HG03045 (cell line): ENCODE measurements at regions not wholly inside any gene's neighbourhood (a gene's known extent, or its start where the extent isn't known, plus 50 kb on each side); places are given as distances from the start of the nearest gene placed in this dataset.

Source experiments
- ATAC-seq: cut with Tn5 transposase; IDR thresholded peaks from one replicate; pipeline ENCODE4 v1.9.1; 2021; ENCODE audit warnings: mild to moderate bottlenecking, moderate library complexity; ENCODE audit not compliant: unreplicated experiment

DNA sequence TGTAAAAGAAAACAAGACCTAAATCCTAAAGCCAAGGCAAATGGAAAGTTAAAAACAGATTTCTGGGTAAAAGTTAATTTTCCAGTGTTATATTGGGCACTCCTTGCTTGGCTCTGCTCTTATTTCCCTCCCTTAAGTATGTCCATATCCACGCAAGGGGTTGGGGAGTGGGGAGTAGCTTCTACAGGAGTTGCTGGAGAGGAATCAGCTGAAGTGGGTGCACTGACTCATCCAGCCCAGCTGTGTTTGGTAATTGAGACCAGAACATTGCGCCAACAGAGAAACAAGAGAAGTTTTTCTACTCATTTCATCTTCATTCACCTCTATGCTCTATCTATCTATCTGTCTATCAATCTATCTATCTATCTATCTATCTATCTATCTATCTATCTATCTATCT lies 298.4 kb upstream of the PDGFD start:
- ATAC-seq, result no peak

DNA sequence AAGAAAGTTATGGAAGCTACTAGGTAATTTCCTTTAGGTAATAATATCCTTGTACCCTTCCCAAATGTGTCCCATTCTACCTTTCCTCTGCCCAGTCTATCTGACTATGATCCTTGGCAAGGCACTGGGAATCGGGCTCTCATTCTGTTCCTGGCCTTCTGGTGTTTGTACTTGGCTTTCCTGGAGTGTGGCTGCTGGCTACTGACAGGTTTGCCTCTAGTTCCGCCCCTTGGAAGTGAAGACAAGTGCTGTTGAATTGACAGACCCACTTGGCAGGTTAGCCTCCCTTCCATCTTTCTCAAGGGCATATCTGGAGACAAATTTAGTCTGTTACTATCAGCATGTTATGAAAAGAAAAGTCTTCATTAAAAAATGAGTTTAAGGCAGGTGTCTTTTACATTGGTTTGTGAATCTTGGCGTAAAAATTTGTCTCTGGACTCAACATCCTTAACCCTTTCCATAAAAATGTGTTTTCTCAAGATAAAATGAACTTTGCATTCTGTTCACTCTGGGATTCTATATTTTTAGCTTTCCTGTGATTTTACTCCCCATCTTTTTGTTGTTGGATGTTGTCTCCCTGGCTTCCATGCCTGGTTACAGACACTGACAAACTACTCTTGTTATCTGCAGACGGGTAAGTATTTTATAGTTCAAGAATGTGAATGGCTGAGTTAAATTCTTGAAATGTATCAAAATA lies 287.4 kb upstream of the PDGFD start:
- no peak for ATAC-seq

DNA sequence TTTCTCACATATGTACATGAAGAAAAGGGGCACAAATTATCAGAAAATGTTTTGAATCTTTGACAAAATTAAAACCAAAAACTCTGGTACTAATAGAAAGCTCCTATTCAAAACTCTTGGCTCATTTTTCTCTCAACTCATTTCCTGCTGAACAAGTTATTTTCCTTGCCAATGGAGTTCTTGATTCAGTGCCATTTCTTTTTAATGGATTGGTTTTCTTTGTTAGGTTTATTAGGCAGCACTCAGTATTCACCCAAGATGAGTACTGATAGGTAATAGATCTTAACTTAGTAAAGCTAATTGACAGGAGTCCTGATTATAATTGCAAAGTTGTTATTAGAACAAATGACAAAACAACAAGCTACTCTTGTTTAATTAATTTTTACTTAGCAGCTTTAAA lies 279.4 kb upstream of the PDGFD start:
- no peak for ATAC-seq

DNA sequence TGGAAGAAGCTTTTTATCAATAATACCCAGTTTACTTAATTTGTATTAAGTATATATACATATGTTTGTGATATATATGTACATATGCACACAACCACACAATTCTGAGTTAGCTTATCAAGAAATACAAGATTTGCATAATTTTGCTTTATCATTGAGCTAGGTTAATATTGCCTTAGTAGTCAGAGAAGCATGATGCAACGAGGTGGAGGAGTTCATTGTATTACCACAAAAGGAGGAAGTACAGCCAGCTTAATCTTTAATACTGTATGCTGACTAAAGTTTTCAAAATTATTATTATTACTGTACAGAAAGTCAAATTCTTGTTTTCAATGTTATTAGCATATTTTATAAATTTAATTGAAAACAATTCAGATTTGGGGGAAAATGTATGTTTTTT lies 278.4 kb upstream of the PDGFD start:
- ATAC-seq, result no peak

DNA sequence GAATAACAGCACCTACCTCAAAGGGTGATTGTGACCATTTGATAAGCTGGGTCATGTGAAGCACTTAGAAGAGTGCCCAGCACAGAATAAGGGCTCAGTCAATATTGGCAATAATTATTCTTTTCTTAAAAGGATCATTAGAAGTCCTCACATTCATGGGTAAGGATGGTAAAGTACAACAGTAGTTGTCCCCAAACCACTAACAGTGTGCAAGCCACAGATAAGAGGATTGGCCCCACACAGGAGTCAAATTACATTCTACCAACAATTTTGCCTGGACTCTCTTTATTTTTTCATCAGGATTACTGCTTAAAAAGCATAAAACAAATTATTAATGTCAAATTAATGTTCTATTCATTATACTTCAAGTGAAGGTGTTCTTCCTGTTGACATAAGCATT lies 271.5 kb upstream of the PDGFD start:
- ATAC-seq, result no peak

DNA sequence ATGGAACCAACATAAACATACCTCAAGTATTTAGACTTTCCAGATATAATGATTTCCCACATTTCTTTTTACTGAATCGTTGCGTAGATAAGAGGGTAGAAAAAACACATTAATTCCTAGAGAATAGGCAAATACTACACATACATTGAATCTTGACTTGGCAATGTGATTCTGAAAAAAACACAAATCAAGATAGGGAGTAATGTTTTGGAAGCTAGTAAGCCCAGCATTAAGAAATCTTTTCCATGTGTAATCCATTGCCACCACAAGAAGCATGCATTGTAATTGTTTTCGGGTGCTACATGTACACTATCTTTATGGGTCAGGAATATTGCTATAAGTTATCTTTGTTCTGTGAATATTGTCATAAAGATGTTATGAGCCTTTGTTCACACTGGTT lies 269.8 kb upstream of the PDGFD start:
- no peak for ATAC-seq

DNA sequence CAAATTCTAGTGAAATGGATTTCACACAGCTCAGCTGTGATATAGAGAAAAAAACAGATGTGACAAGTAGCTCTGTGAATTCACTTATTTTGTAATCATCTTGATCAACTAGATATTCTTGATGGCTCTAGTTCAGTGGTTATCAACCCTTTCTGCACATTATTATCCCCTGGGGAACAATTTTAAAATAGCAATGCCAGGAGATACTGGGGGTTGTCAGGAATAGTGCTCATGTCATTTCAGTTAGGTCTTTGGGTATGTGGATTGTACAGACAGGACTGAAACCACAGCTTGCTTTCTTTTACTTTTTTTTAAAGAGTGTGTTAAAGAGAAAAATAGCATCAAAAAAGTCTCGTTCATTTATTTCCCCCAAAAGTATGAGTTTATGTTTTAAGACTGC lies 269.0 kb upstream of the PDGFD start:
- ATAC-seq, result no peak

DNA sequence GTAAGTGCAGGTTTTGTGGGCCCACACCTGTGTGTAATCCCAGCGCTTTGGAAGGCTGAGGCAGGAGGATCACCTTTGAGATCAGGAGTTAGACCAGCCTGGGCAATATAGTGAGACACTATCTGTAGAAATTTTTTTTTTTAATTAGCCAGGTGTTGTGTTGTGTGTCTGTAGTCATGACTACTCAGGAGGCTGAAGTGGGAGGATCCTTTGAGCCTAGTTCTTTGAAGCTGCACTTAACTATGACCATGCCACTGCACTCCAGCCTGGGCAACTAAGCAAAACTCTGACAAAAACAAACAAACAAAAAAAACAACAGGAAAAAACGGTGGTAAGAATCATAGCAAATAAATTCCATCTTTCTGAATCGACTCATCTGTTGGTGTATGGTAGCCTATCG lies 268.6 kb upstream of the PDGFD start:
- ATAC-seq, result no peak

DNA sequence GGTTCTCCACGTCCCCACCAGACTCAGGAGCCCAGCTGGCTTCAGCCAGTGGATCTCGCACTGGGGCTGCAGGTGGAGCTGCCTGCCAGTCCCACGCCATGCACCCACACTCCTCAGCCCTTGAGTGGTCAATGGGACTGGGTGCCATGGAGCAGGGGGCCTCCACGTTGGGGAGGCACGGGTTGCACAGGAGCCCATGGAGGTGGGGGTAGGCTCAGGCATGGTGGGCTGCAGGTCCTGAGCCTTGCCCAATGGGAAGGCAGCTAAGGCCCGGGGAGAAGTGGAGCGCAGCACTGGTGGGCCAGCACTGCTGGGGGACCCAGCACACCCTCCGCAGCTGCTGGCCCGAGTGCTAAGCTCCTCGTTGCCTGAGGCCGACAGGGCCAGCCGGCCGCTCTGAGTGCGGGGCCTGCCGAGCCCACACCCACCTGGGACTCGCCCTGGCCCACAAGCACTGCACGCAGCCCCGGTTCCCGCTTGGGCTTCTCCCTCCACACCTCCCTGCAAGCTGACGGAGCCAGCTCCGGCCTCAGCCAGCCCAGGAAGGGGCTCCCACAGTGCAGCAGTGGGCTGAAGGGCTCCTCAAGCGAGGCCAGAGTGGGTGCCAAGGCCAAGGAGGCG lies 258.5 kb upstream of the PDGFD start:
- no peak for ATAC-seq

DNA sequence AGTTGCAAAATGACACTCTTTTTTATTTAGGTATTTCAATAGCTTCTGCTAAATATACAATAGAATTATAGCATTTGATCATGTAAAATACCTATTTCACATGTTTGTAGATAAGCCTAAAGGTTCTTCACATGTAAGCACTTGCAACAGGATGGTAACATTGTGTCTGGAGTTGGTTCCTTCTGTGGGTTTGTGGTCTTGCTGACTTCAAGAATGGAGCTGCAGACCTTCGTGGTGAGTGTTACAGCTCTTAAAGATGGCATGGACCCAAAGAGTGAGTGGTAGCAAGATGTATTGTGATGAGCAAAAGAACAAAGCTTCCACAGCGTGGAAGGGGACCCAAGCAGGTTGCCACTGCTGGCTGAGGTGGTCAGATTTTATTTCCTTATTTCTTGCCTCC lies 246.4 kb upstream of the PDGFD start:
- ATAC-seq, result no peak

DNA sequence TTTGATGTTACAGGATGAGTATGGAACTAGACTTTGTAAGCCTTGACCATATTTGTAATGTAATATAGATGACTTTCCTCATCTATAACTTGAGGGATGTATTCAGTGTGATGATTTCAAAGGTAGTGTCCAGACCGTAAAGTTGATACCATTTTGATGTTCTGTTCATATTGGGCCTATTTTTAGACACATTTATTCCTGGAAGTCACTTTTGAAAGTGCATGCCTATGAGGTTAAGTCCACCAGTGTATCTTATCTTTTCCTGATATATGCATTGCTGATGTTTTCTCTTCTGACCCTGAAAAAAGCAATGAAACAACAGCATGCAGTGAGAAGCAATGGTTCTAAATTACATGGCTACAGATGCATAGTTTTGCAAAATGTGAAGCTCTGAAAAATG lies 244.7 kb upstream of the PDGFD start:
- ATAC-seq, result no peak

DNA sequence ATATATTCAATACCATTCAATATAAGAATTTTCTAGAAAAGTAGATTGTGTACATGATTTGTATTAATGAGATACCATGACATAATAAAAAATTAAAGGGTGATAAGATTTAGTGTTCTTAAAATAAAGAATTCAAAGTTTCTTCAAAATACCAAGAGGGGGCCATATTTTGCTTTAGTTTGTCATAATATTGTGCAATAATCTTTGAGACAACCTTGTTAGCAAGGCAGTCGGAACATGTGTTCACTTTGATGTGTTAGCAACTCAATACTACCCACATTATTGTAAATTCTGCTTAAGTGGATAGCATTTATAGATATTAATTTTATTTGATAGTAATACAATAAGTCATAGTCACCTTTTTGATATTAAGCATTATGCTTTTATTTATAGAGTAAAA lies 241.3 kb upstream of the PDGFD start:
- no peak for ATAC-seq

DNA sequence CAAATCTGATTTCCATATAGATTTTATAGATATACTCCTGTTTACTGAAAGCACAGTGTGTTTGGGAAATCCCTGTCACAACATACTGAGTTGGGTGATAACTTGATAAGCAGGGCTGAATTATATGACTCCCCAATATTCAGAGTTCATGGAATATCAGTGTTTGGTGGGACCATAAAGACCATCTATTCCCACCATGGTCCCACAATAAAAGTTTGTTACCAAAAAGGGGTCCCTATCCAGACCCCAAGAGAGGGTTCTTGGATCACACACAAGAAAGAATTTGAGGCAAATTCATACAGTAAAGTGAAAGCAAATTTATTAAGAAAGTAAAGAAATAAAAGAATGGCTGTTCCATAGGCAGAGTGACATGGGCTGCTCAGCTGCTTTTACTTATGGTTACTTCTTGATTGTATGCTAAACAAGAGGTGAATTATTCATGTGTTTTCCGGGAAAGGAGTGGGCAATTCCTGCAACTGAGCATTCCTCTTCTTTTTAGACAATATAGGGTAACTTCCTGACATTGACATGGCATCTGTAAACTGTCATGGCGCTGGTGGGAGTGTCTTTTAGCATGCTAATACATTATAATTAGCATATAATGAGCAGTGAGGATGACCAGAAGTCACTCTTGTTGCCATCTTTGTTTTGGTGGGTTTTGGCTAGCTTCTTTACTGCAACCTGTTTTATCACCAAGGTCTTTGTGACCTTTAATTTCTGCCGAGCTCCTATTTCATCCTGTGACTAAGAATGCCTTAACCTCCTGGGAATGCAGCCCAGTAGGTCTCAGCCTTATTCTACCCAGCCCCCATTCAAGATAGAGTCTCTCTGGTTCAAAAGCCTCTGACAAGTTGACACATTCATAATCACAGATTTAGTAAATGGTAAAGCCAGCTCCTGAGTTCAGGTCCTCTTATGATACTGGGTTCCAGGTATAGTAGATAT lies 240.6 kb upstream of the PDGFD start:
- no peak for ATAC-seq

DNA sequence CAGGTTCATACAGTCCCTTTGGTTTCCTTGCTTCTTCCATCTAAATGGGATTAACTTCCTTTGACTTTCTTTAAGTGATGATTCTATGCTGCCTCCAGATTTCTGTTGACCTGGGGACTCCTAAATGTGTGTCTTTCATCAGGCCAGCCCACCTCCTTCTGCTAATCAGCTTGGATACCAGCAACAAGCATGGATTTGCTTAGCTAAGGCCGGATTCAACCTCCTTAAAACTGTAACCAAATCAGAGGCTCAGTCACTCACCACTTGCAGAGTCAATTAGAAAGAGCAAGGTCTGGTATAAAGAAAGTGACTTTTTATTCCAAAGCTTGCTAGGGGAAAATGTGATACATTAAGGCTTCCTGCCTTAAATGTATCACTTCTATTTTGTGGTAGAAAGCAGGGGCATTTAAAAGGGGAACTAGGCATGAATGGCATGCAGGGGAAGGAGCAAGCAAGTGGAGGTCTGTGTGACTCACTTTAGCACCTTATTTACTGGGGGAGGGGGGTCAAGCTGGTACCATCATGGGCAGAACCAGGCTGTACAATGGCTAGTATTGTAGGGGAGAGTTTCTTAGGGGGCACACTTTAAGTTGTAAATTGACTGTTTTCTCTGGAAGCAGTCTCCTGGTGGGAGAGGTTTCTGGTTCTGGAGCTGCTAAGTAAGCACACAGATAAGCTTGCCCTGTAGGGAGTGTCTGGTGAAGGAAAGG lies 239.0 kb upstream of the PDGFD start:
- ATAC-seq, result no peak

DNA sequence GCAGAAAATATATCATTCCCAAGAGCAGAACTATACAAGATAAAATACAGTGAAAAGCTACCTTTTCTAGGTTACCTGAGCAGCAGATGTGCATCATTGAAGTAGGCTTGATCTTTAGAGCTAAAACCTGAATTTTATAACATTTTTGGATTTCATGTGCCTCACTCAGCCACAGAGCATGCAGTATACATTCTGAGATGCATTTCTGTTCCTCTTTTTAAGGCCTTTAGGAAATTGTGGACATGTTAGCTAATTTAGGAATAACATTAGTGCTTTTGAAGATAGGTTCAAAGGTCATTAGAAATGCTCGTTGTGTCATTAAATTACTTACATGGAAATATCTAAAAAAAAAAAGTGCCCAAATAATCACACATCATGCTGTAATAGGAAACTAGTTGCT lies 230.6 kb upstream of the PDGFD start:
- no peak for ATAC-seq

DNA sequence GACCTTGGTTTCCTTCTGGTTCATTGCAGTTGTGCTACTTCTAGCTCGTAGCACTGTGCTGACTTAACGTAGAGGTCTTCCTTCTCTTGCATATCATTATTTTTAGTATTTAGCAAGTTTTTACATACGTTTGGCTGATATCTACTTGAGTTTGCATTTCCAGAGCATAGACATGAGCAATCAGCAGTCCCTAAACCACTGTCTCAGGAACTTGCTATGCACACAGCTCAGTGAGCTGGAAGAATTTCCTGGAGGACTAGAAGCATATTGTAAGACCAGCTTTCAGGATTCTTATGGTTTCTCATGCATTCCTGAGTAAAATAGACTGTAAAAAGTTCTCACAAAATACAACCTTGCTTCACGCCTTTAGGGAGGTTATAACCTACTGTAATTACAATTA lies 226.7 kb upstream of the PDGFD start:
- no peak for ATAC-seq

DNA sequence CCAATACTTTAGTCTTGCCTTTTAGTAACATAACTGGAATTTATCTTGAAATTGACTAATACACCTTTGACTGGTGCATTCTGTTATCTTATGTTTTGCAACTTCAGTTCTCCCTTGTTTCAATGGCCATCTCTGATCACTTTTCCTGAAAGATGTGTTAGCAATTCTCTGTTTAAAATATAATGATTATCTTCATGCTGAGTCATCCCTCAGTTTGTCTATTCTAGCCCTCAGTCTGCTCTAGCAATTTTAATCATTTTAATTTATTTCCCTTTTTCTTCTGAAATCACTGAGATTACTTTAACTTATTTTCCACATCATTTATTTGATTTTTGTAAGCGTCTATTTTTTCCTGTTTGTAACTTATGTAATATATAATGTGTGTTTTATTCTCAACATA lies 221.9 kb upstream of the PDGFD start:
- ATAC-seq, result no peak

DNA sequence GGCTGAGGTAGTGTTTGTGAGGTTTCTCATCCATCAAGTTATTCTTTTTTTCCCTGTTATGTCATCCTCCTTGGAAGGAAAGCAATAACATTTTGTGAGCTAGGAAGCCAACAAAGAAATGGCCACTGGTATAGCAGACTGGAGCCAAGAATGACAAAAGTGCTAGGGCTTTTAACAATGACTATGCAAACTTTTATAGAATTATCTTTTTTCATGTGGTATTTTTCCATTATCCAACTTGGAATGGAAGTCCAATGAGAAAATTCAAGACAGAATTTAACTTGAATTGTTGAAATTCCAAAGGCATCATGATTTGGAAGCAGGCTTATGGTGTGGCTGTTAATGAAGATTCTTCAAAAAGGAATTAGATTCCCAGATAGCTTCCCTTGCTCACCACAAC lies 216.4 kb upstream of the PDGFD start:
- ATAC-seq, result no peak

DNA sequence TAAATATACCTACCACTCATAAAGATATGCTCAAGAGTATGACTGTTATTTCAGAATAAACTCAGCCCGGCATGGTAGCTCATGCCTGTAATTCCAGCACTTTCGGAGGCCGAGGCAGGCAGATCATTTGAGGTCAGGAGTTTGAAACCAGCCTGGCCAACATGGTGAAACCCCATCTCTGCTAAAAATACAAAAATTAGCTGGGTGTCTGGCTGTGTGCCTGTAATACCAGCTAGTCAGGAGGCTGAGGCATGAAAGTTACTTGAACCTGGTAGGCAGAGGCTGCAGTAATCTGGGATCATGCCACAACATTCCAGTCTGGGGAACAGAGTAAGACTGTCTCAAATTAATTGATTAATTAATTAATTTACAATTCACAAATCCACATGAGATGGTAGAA lies 208.2 kb upstream of the PDGFD start:
- ATAC-seq, result no peak

DNA sequence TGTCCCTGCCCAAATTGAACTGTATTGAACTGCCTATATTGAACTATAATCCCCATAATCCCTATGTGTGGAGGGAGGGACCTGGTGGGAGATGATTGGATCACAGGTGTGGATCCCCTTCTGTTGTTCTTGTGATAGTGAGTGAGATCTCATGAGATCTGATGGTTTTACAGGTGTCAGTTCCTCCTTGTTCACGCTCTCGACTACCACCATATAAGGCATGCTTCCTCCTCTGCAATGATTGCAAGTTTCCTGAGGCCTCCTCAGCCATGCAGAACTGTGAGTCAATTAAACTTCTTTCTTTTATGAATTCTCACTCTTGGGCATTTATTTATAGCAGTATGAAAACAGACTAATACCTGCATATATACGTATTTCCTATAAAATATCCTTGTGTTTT lies 206.5 kb upstream of the PDGFD start:
- no peak for ATAC-seq

DNA sequence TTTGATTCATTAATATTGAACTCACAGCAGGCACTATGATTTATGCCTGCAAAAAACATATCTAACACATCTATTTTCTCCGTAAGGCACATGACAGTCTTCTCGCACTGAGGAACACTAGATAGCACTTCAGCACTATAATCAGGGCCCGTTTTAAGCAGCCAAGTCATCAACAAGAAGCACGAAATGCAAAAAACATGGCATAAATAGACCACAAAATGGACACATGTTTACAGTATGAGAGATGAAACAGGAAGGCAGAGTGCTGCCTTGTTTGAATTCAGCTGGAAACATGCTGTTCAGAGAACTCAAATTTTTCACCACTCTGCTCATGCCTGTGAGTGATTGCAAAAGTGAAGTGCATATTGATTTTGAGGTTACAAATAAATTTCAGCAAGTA lies 205.8 kb upstream of the PDGFD start:
- ATAC-seq, result no peak
